ENCODE measurements at regions not wholly inside any gene's neighbourhood (a gene's known extent, or its start where the extent isn't known, plus 50 kb on each side); places are given as distances from the start of the nearest gene placed in this dataset.

- no peaks in the 10 kb centered on the region for H3K9me3 ChIP-seq (ENCODE audit: low read depth)
- H3K27ac ChIP-seq: no peak overlapping the region
- H4K20me1 ChIP-seq (ENCODE audit: insufficient read depth, poor library complexity, severe bottlenecking): no peaks in the 10 kb centered on the region
- no peaks in the 10 kb centered on the region for H3K9me2 ChIP-seq (replicated peaks; ENCODE audit: insufficient read depth)
- no peak overlapping the region for H3K4me2 ChIP-seq
- H3K4me3 ChIP-seq: no peak overlapping the region
- no peaks in the 10 kb centered on the region for H3K79me2 ChIP-seq
- no peak overlapping the region for H2AFZ ChIP-seq
- WGBS (ENCODE audit: low lambda C conversion rate, missing lambda C conversion rate): 77% methylated on average over 8 of the region's 8 CpGs
- no peaks in the 10 kb centered on the region for H3K36me3 ChIP-seq (replicated peaks; ENCODE audit: insufficient read depth, low read depth)
- DNase-seq (ENCODE audit: low spot score): no peak
- H3K27me3 ChIP-seq: no peaks in the 10 kb centered on the region
- no peaks in the 10 kb centered on the region for H3K4me1 ChIP-seq (ENCODE audit: insufficient read depth)
- TF ChIP-seq, protein P1, sequence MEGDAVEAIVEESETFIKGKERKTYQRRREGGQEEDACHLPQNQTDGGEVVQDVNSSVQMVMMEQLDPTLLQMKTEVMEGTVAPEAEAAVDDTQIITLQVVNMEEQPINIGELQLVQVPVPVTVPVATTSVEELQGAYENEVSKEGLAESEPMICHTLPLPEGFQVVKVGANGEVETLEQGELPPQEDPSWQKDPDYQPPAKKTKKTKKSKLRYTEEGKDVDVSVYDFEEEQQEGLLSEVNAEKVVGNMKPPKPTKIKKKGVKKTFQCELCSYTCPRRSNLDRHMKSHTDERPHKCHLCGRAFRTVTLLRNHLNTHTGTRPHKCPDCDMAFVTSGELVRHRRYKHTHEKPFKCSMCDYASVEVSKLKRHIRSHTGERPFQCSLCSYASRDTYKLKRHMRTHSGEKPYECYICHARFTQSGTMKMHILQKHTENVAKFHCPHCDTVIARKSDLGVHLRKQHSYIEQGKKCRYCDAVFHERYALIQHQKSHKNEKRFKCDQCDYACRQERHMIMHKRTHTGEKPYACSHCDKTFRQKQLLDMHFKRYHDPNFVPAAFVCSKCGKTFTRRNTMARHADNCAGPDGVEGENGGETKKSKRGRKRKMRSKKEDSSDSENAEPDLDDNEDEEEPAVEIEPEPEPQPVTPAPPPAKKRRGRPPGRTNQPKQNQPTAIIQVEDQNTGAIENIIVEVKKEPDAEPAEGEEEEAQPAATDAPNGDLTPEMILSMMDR (IDR thresholded peaks at IDR 0.05; ENCODE audit: poor library complexity): no peak
- TF ChIP-seq EZH2phosphoT487 (IDR thresholded peaks at IDR 0.05; ENCODE audit: low read depth, severe bottlenecking, unreplicated experiment) (no peak), EZH2 (IDR thresholded peaks at IDR 0.05; ENCODE audit: borderline replicate concordance) (no peak)
These were observed 590.2 kb upstream of the ATXN7L3B start for GRCh38 chr12:73947326-73948026.

- 48% methylated on average over 1 of the region's 1 CpG for WGBS (ENCODE audit: low lambda C conversion rate, missing lambda C conversion rate)
- no peaks in the 10 kb centered on the region for H3K9me3 ChIP-seq (ENCODE audit: low read depth)
- no peaks in the 10 kb centered on the region for H3K4me1 ChIP-seq (ENCODE audit: insufficient read depth)
- DNase-seq (ENCODE audit: low spot score): no peak
- H3K4me3 ChIP-seq: no peak overlapping the region
- no peaks in the 10 kb centered on the region for H3K27me3 ChIP-seq
- no peaks in the 10 kb centered on the region for H3K36me3 ChIP-seq (replicated peaks; ENCODE audit: insufficient read depth, low read depth)
- no peak overlapping the region for H3K27ac ChIP-seq
- no peak overlapping the region for H2AFZ ChIP-seq
- H4K20me1 ChIP-seq (ENCODE audit: insufficient read depth, poor library complexity, severe bottlenecking): no peaks in the 10 kb centered on the region
- TF ChIP-seq EZH2phosphoT487 (IDR thresholded peaks at IDR 0.05; ENCODE audit: low read depth, severe bottlenecking, unreplicated experiment): no peak
- TF ChIP-seq, protein P1 (IDR thresholded peaks at IDR 0.05; ENCODE audit: poor library complexity): no peak
- no peak for TF ChIP-seq EZH2 (IDR thresholded peaks at IDR 0.05; ENCODE audit: borderline replicate concordance)
- no peaks in the 10 kb centered on the region for H3K9me2 ChIP-seq (replicated peaks; ENCODE audit: insufficient read depth)
- H3K4me2 ChIP-seq: no peak overlapping the region
- no peaks in the 10 kb centered on the region for H3K79me2 ChIP-seq
These were observed 587.1 kb upstream of the ATXN7L3B start for GRCh38 chr12:73950507-73950906.

- Histone ChIP-seq H3K36me3 (replicated peaks; ENCODE audit: insufficient read depth, low read depth) (no peaks in the 10 kb centered on the region), H3K4me2 (no peak overlapping the region), H3K79me2 (no peaks in the 10 kb centered on the region), H3K27ac (no peak overlapping the region), H3K9me3 (ENCODE audit: low read depth) (no peaks in the 10 kb centered on the region), H4K20me1 (ENCODE audit: insufficient read depth, poor library complexity, severe bottlenecking) (no peaks in the 10 kb centered on the region), H3K27me3 (no peaks in the 10 kb centered on the region), H2AFZ (no peak overlapping the region), H3K4me1 (ENCODE audit: insufficient read depth) (no peaks in the 10 kb centered on the region), H3K9me2 (replicated peaks; ENCODE audit: insufficient read depth) (no peaks in the 10 kb centered on the region), H3K4me3 (no peak overlapping the region)
- no peak for TF ChIP-seq EZH2 (IDR thresholded peaks at IDR 0.05; ENCODE audit: borderline replicate concordance)
- TF ChIP-seq EZH2phosphoT487 (IDR thresholded peaks at IDR 0.05; ENCODE audit: low read depth, severe bottlenecking, unreplicated experiment): no peak
- TF ChIP-seq, protein P1 (IDR thresholded peaks at IDR 0.05; ENCODE audit: poor library complexity): no peak
- WGBS (ENCODE audit: low lambda C conversion rate, missing lambda C conversion rate): 95% methylated on average over 3 of the region's 3 CpGs
- DNase-seq (ENCODE audit: low spot score): no peak
These were observed 585.5 kb upstream of the ATXN7L3B start for GRCh38 chr12:73951956-73952703.

Measured in hepatocyte (in vitro differentiated cells).